Uterus (tissue), 3 donors: ENCODE measurements at regions not wholly inside any gene's neighbourhood (a gene's known extent, or its start where the extent isn't known, plus 50 kb on each side); places are given as distances from the start of the nearest gene placed in this dataset.

ENCODE experiments used
- DNase-seq, 2 donors: peaks; one replicate each; pipeline ENCODE4 v3.0.0-alpha.2; 2019 to 2020
- H3K27ac ChIP-seq, 2 donors: fragments of 200-600 bp; sonication (generic); 1 replicate in 1 of 2; 2 replicates in 1 of 2; pipeline ENCODE4 v1.5.1; 2016 to 2018
- H3K27me3 ChIP-seq, 2 donors: fragments of 200-600 bp; sonication (generic); one replicate each; pipeline ENCODE4 v1.5.1; 2018 to 2019; ENCODE audit warnings: control low read depth in 1 of 2
- H3K36me3 ChIP-seq, 2 donors: fragments of 200-600 bp; sonication (generic); one replicate each; pipeline ENCODE4 v1.5.1; 2019; ENCODE audit warnings: control low read depth in 1 of 2
- H3K4me1 ChIP-seq, 2 donors: fragments of 200-600 bp; sonication (generic); one replicate each; pipeline ENCODE4 v1.5.1; 2018 to 2019; ENCODE audit warnings: control low read depth in 1 of 2
- H3K4me3 ChIP-seq, 2 donors: fragments of 200-600 bp; sonication (generic); 1 replicate in 1 of 2; 2 replicates in 1 of 2; pipeline ENCODE4 v1.5.1; 2018 to 2019; ENCODE audit warnings: mild to moderate bottlenecking in 1 of 2
- H3K9me3 ChIP-seq, 2 donors: fragments of 200-600 bp; sonication (generic); one replicate each; pipeline ENCODE4 v1.5.1; 2019; ENCODE audit warnings: control low read depth in 1 of 2
- CTCF ChIP-seq, 4 experiments: fragments of 200-600 bp in 2 of 4; fragments of 450-650 bp in 2 of 4; sonication (generic) in 2 of 4; IDR thresholded peaks; one replicate each; pipeline ENCODE4 v1.5.1; 2016 to 2019; ENCODE audit warnings: antibody characterized with exemption in 4 of 4, mild to moderate bottlenecking in 2 of 4, moderate library complexity in 1 of 4
- POLR2A ChIP-seq, 2 donors: fragments of 450-650 bp; IDR thresholded peaks; one replicate each; pipeline ENCODE4 v1.6.1; 2016; ENCODE audit warnings: antibody characterized with exemption in 2 of 2, mild to moderate bottlenecking in 1 of 2, moderate library complexity in 1 of 2
- intact Hi-C: fragments of 100-400 bp; cut with DNase I; formaldehyde crosslinking; loops from one replicate; pipeline ENCODE4 v1.15.1; 2023; ENCODE audit warnings: low total_unique reads
- donor health status: DM: yes; HTN: yes; CAD: no.

- no peaks in the 10 kb centered on the region for H3K9me3 ChIP-seq
- H3K36me3 ChIP-seq = no peaks in the 10 kb centered on the region
- H3K4me3 ChIP-seq = no peak overlapping the region
- intact Hi-C loops = no loop called here
- TF ChIP-seq CTCF (IDR thresholded peaks at IDR 0.05) (no peak), POLR2A (IDR thresholded peaks at IDR 0.05) (no peak)
- no peaks in the 10 kb centered on the region for H3K27me3 ChIP-seq
- no peak overlapping the region for H3K27ac ChIP-seq
- no peaks in the 10 kb centered on the region for H3K4me1 ChIP-seq
- no peak for DNase-seq
Measured at GRCh38 chr13:50552424-50552966, 291.0 kb downstream of the DLEU7 start.

GRCh38 chr13:50561739-50562138, 281.8 kb downstream of the DLEU7 start:
- intact Hi-C loops = no loop called here
- Histone ChIP-seq H3K36me3 (no peaks in the 10 kb centered on the region), H3K27ac (no peak overlapping the region), H3K4me3 (no peak overlapping the region), H3K9me3 (no peaks in the 10 kb centered on the region), H3K4me1 (no peaks in the 10 kb centered on the region), H3K27me3 (no peaks in the 10 kb centered on the region)
- TF ChIP-seq CTCF (IDR thresholded peaks at IDR 0.05) (no peak), POLR2A (IDR thresholded peaks at IDR 0.05) (no peak)
- DNase-seq = no peak

- H3K27me3 ChIP-seq = no peaks in the 10 kb centered on the region
- H3K4me1 ChIP-seq = no peaks in the 10 kb centered on the region
- TF ChIP-seq POLR2A (IDR thresholded peaks at IDR 0.05) = no peak
- TF ChIP-seq CTCF (IDR thresholded peaks at IDR 0.05) = no peak
- no peak for DNase-seq
- intact Hi-C loops = no loop called here
- H3K4me3 ChIP-seq = no peak overlapping the region
- no peaks in the 10 kb centered on the region for H3K36me3 ChIP-seq
- H3K9me3 ChIP-seq = no peaks in the 10 kb centered on the region
- no peak overlapping the region for H3K27ac ChIP-seq
Measured at GRCh38 chr13:50566646-50567045, 276.8 kb downstream of the DLEU7 start.

- no peak for TF ChIP-seq POLR2A (IDR thresholded peaks at IDR 0.05)
- no peak for TF ChIP-seq CTCF (IDR thresholded peaks at IDR 0.05)
Measured at GRCh38 chr13:50572129-50572528, 271.4 kb downstream of the DLEU7 start.

GRCh38 chr13:50573066-50573465, 270.4 kb downstream of the DLEU7 start:
- intact Hi-C loops = no loop called here
- Histone ChIP-seq H3K36me3 (no peaks in the 10 kb centered on the region), H3K4me3 (no peak overlapping the region), H3K27ac (no peak overlapping the region), H3K27me3 (no peaks in the 10 kb centered on the region), H3K4me1 (no peaks in the 10 kb centered on the region), H3K9me3 (no peaks in the 10 kb centered on the region)
- TF ChIP-seq POLR2A (IDR thresholded peaks at IDR 0.05) (no peak), CTCF (IDR thresholded peaks at IDR 0.05) (no peak)
- no peak for DNase-seq

More at GRCh38 chr13:50572129-50572528, 271.4 kb downstream of the DLEU7 start:
- DNase-seq = no peak
- Histone ChIP-seq H3K9me3 (no peaks in the 10 kb centered on the region), H3K27me3 (no peaks in the 10 kb centered on the region), H3K4me3 (no peak overlapping the region), H3K36me3 (no peaks in the 10 kb centered on the region), H3K4me1 (no peaks in the 10 kb centered on the region), H3K27ac (no peak overlapping the region)
- intact Hi-C loops = no loop called here
